ENCODE measurements at regions not wholly inside any gene's neighbourhood (a gene's known extent, or its start where the extent isn't known, plus 50 kb on each side); places are given as distances from the start of the nearest gene placed in this dataset.

DNA sequence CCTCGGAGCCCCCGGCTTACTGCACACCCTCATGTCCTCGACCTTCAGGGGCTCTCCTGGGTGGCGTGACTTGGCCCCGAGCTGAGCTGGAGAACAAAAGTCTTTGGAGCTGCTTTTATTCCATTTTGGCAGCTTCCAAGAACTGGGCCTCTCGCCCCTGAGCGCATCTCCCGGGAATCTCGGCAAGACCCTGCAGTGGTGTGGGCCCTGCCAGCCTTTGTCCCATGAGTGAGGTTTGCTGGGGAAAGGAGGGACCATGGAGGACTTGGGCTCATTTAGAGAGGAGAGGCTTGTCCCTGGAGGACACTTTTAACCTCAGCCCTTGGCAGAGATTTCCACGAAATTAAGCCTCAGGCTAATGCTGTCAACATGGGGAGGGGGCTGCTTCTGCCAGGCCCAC lies 62.3 kb upstream of the SLCO4A1 start:
- POLR2A ChIA-PET, result no interaction called here
- TF ChIP-seq, protein P1, sequence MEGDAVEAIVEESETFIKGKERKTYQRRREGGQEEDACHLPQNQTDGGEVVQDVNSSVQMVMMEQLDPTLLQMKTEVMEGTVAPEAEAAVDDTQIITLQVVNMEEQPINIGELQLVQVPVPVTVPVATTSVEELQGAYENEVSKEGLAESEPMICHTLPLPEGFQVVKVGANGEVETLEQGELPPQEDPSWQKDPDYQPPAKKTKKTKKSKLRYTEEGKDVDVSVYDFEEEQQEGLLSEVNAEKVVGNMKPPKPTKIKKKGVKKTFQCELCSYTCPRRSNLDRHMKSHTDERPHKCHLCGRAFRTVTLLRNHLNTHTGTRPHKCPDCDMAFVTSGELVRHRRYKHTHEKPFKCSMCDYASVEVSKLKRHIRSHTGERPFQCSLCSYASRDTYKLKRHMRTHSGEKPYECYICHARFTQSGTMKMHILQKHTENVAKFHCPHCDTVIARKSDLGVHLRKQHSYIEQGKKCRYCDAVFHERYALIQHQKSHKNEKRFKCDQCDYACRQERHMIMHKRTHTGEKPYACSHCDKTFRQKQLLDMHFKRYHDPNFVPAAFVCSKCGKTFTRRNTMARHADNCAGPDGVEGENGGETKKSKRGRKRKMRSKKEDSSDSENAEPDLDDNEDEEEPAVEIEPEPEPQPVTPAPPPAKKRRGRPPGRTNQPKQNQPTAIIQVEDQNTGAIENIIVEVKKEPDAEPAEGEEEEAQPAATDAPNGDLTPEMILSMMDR (IDR thresholded peaks at IDR 0.05; ENCODE audit: insufficient read depth, low read length, missing control alignments), result no peak
- CTCF ChIA-PET, result no interaction called here
- DNase-seq (ENCODE audit: low read depth, low spot score), result no peak
- H3K4me3 ChIP-seq (ENCODE audit: low read depth, low read length), result no peak overlapping the region

DNA sequence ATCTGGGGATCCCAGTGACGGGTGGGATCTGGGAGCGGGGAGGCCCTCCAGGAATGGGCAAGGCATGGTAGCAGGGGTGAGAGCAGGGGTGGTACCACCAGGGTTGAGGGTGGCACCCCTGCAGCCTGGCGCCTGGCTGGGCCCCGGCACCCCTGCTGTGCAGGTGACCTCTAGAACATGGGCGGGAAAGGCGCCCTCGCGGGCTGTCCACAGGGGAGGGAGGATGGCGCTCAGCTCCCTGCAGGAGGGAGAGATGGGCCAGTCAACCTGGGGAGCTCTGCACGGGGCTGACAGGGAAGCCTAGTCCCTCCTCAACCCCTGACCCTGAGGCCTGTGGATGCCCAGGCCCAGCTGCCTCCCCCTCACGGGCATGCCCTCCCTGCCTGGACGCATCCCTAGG lies 61.6 kb upstream of the SLCO4A1 start:
- ChIA-PET POLR2A (no interaction called here), CTCF (no interaction called here)
- no peak overlapping the region for H3K4me3 ChIP-seq (ENCODE audit: low read depth, low read length)
- TF ChIP-seq, protein P1 (IDR thresholded peaks at IDR 0.05; ENCODE audit: insufficient read depth, low read length, missing control alignments), result no peak
- DNase-seq (ENCODE audit: low read depth, low spot score), result no peak

DNA sequence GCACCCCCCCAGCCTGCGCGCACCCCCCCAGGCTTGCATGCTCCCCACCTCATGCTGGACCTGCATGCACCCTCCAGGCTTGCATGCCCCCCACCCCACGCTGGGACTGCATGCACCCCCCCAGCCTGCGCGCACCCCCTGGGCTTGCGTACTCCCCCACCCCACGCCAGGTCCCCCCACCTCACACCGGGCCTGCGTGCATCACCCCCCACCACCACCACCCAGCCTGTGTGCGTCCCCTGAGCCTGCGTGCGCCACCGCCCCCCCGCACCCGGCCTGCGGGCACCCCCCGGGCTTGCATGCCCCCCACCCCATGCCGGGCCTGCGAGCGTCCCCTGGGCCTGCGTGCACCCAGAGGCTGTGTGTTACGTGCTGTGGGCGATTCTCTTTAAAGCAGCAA lies 61.0 kb upstream of the SLCO4A1 start:
- CTCF ChIA-PET, result no interaction called here
- TF ChIP-seq, protein P1 (IDR thresholded peaks at IDR 0.05; ENCODE audit: insufficient read depth, low read length, missing control alignments), result no peak

DNA sequence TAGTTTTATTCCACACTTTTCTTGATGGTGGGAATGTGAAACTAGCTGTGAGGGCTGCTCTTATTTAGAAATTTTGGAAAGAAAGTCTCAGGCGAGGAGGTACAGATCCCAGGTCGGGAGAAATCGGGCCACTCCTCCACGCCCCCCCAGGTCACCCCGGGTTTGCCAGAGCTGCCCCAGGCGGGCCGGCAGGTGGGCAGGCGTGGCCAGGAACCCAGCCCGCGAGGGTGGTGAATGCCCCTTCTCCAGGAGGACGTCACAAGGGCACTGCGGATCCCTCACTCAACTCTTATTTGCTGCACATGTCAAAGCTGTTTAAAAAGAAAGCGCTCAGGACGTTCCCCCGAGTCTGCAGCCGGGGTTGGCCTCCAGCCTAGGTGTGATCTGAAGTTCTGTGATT lies 60.5 kb upstream of the SLCO4A1 start:
- DNase-seq (ENCODE audit: low read depth, low spot score), result no peak
- no peak overlapping the region for H3K4me3 ChIP-seq (ENCODE audit: low read depth, low read length)
- TF ChIP-seq, protein P1 (IDR thresholded peaks at IDR 0.05; ENCODE audit: insufficient read depth, low read length, missing control alignments), result no peak
- CTCF ChIA-PET, result no interaction called here
- POLR2A ChIA-PET, result no interaction called here

More for the DNA sequence above, 61.0 kb upstream of the SLCO4A1 start:
- no peak overlapping the region for H3K4me3 ChIP-seq (ENCODE audit: low read depth, low read length)
- no peak for DNase-seq (ENCODE audit: low read depth, low spot score)
- POLR2A ChIA-PET, result no interaction called here

DNA sequence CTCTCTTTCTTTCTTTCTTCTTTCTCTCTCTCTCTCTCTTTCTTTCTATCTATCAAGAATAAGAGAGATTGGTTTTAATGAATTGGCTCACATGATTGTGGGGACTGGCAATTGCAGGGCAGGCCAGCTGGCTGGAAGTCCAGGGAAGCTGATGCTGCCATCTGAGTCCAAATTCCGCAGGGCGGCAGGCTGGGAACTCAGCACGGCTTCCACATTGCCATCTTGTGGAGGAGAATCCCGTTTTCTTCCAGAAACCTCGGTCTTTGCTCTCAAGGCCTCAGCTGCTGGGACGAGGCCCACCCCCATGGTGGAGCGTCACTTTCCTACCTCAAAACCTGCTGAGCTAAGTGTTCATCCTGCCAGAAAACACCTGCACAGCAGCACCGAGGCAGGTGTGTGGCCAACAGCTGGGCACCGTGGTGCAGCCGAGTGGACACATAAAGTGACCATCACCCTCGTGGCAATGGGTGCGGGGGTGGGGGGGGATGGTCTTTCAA lies 58.8 kb upstream of the SLCO4A1 start:
- TF ChIP-seq, protein P1 (IDR thresholded peaks at IDR 0.05; ENCODE audit: insufficient read depth, low read length, missing control alignments), result no peak
- no peak for DNase-seq (ENCODE audit: low read depth, low spot score)
- H3K4me3 ChIP-seq (ENCODE audit: low read depth, low read length), result no peak overlapping the region
- ChIA-PET CTCF (interaction anchor here (1.7 kb wide), 1 partner anchor 208 kb away, joined by 3 read pairs; no protein-coding TSS in a partner anchor), POLR2A (no interaction called here)

DNA sequence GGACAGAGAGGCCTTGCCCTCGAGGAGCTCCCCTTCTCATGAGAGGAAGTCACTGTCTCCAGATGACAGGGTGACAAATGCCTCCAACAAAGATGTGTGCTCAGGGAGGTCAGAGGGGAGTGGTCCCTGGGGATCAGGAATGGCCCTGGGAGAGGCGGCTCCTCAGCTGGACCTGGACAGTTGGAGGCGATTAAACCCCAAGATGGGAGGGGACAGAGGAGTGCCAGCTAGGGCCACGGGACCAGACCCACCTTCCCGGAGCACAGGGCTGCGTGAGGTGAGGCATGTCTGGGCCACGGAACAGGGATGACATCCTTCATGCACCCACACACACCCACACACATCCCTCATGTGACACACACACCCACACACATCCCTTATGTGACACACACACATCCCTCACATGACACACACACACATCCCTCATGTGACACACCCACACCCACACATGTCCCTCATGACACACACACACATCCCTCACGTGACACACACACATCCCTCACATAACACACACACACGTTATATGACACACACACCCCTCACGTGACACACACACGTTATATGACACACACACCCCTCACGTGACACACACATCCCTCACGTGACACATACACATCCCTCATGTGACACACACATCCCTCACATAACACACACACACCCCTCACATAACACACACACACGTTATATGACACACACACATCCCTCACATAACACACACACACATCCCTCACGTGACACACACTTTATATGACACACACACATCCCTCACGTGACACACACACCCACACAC lies 57.4 kb upstream of the SLCO4A1 start:
- TF ChIP-seq, protein P1 (IDR thresholded peaks at IDR 0.05; ENCODE audit: insufficient read depth, low read length, missing control alignments), result no peak
- ChIA-PET CTCF (interaction anchor here (1.7 kb wide), 1 partner anchor 207 kb away, joined by 3 read pairs; no protein-coding TSS in a partner anchor), POLR2A (no interaction called here)
- no peak for DNase-seq (ENCODE audit: low read depth, low spot score)
- H3K4me3 ChIP-seq (ENCODE audit: low read depth, low read length), result no peak overlapping the region

Data from AG04449 (cell line).